ENCODE measurements at regions not wholly inside any gene's neighbourhood (a gene's known extent, or its start where the extent isn't known, plus 50 kb on each side); places are given as distances from the start of the nearest gene placed in this dataset.

- 90 to 91% methylated on average over 13 to 15 of the region's 15 CpGs for WGBS, 2 experiments (ENCODE audit: insufficient coverage in 1 of 2, insufficient read length in 1 of 2)
- Mint-ChIP-seq H3K27me3 (ENCODE audit: insufficient read depth) (no peaks in the 10 kb centered on the region), H3K4me1 (peaks cover 1% of the 10 kb centered on the region), H3K27ac (no peak overlapping the region), H3K4me3 (no peak overlapping the region), H3K36me3 (ENCODE audit: low read depth) (no peaks in the 10 kb centered on the region), H3K9me3 (peaks cover 4% of the 10 kb centered on the region)
- Histone ChIP-seq H3K36me3 (ENCODE audit: control insufficient read depth, insufficient read depth, low read length) (no peaks in the 10 kb centered on the region), H3K4me3 (ENCODE audit: low read length) (no peak overlapping the region), H3K4me1 (ENCODE audit: control insufficient read depth, insufficient read depth, low read length) (no peaks in the 10 kb centered on the region), H3K9ac (ENCODE audit: extremely low read depth, low read length, poor library complexity, severe bottlenecking) (no peak overlapping the region), H3K27ac (ENCODE audit: low read depth, low read length) (no peak overlapping the region), H3K9me3 (ENCODE audit: control insufficient read depth, low read length) (no peaks in the 10 kb centered on the region), H3K27me3 (ENCODE audit: control insufficient read depth, insufficient read depth, low read length, poor library complexity, severe bottlenecking) (no peaks in the 10 kb centered on the region)
- DNase-seq, result no peak
- no peak for TF ChIP-seq CTCF (conservative IDR thresholded peaks at IDR 0.05)
Observed at GRCh38 chr16:87033021-87033471, 284.1 kb downstream of the C16orf95 start.

GRCh38 chr16:87033541-87034300 is 283.5 kb downstream of the C16orf95 start:
- no peak overlapping the region for H3K27ac ChIP-seq (ENCODE audit: low read depth, low read length)

GRCh38 chr16:87034317-87034716 is 282.9 kb downstream of the C16orf95 start:
- Histone ChIP-seq H3K27me3 (ENCODE audit: control insufficient read depth, insufficient read depth, low read length, poor library complexity, severe bottlenecking) (no peaks in the 10 kb centered on the region), H3K9me3 (ENCODE audit: control insufficient read depth, low read length) (no peaks in the 10 kb centered on the region), H3K4me3 (ENCODE audit: low read length) (no peak overlapping the region), H3K4me1 (ENCODE audit: control insufficient read depth, insufficient read depth, low read length) (no peaks in the 10 kb centered on the region), H3K36me3 (ENCODE audit: control insufficient read depth, insufficient read depth, low read length) (no peaks in the 10 kb centered on the region), H3K27ac (ENCODE audit: low read depth, low read length) (no peak overlapping the region), H3K9ac (ENCODE audit: extremely low read depth, low read length, poor library complexity, severe bottlenecking) (no peak overlapping the region)
- no peak for TF ChIP-seq CTCF (conservative IDR thresholded peaks at IDR 0.05)
- H3K27ac Mint-ChIP-seq, result no peak overlapping the region
- peaks cover 1% of the 10 kb centered on the region for H3K4me1 Mint-ChIP-seq
- H3K27me3 Mint-ChIP-seq (ENCODE audit: insufficient read depth), result no peaks in the 10 kb centered on the region
- DNase-seq, result no peak
- peaks cover 4% of the 10 kb centered on the region for H3K9me3 Mint-ChIP-seq
- no peaks in the 10 kb centered on the region for H3K36me3 Mint-ChIP-seq (ENCODE audit: low read depth)
- no peak overlapping the region for H3K4me3 Mint-ChIP-seq
- WGBS, 2 experiments (ENCODE audit: insufficient coverage in 1 of 2, insufficient read length in 1 of 2), result 91 to 100% methylated on average over 1 to 4 of the region's 4 CpGs

More at GRCh38 chr16:87033541-87034300, 283.5 kb downstream of the C16orf95 start:
- no peak for TF ChIP-seq CTCF (conservative IDR thresholded peaks at IDR 0.05)
- Mint-ChIP-seq H3K36me3 (ENCODE audit: low read depth) (no peaks in the 10 kb centered on the region), H3K4me3 (no peak overlapping the region), H3K9me3 (peaks cover 4% of the 10 kb centered on the region), H3K4me1 (peaks cover 1% of the 10 kb centered on the region), H3K27ac (no peak overlapping the region), H3K27me3 (ENCODE audit: insufficient read depth) (no peaks in the 10 kb centered on the region)
- H3K27me3 ChIP-seq (ENCODE audit: control insufficient read depth, insufficient read depth, low read length, poor library complexity, severe bottlenecking), result no peaks in the 10 kb centered on the region
- no peaks in the 10 kb centered on the region for H3K9me3 ChIP-seq (ENCODE audit: control insufficient read depth, low read length)
- WGBS, 2 experiments (ENCODE audit: insufficient coverage in 1 of 2, insufficient read length in 1 of 2), result 93 to 96% methylated on average over 11 to 18 of the region's 18 CpGs
- H3K4me1 ChIP-seq (ENCODE audit: control insufficient read depth, insufficient read depth, low read length), result no peaks in the 10 kb centered on the region
- no peak overlapping the region for H3K4me3 ChIP-seq (ENCODE audit: low read length)
- no peaks in the 10 kb centered on the region for H3K36me3 ChIP-seq (ENCODE audit: control insufficient read depth, insufficient read depth, low read length)
- H3K9ac ChIP-seq (ENCODE audit: extremely low read depth, low read length, poor library complexity, severe bottlenecking), result no peak overlapping the region
- DNase-seq, result no peak

Data from endodermal cell (in vitro differentiated cells).